SK-N-MC (cell line): ENCODE measurements at regions not wholly inside any gene's neighbourhood (a gene's known extent, or its start where the extent isn't known, plus 50 kb on each side); places are given as distances from the start of the nearest gene placed in this dataset.

Source experiments
- DNase-seq: peaks from one replicate; pipeline ENCODE4 v3.0.0-alpha.2; 2011; ENCODE audit warnings: low read depth, low spot score
- H3K27ac ChIP-seq: fragments of 200-600 bp; sonication (generic); 2 replicates; pipeline ENCODE4 v1.5.1; 2016; ENCODE audit warnings: mixed run types
- H3K36me3 ChIP-seq: fragments of 200-600 bp; sonication (generic); 2 replicates; pipeline ENCODE4 v1.6.1; 2017; ENCODE audit warnings: antibody characterized with exemption, low read length, mixed read lengths; ENCODE audit not compliant: insufficient read depth
- H3K4me3 ChIP-seq: fragments of 200-600 bp; sonication (generic); 2 replicates; pipeline ENCODE4 v1.5.1; 2016
- H3K9ac ChIP-seq: fragments of 200-600 bp; sonication (generic); 2 replicates; pipeline ENCODE4 v1.8.0; 2017; ENCODE audit warnings: mixed run types, mixed read lengths; ENCODE audit not compliant: insufficient read length
- H3K9me3 ChIP-seq: fragments of 200-600 bp; sonication (generic); 2 replicates; pipeline ENCODE4 v1.6.1; 2017; ENCODE audit warnings: low read depth, mild to moderate bottlenecking, antibody characterized with exemption, low read length, moderate library complexity, mixed read lengths
- EZH2 ChIP-seq: fragments of 200-600 bp; sonication (generic); IDR thresholded peaks from one replicate; pipeline ENCODE4 v1.6.1; 2017; ENCODE audit warnings: antibody characterized with exemption
- FOXP2 ChIP-seq: optimal IDR thresholded peaks from 2 replicates; pipeline ENCODE3; 2011; ENCODE audit warnings: mild to moderate bottlenecking, moderate library complexity; ENCODE audit not compliant: insufficient read depth; ENCODE audit errors: extremely low read length, control extremely low read depth
- POLR2AphosphoS5 ChIP-seq: IDR thresholded peaks from 2 replicates; pipeline ENCODE4 v1.6.1; 2012; ENCODE audit warnings: mild to moderate bottlenecking, low read depth, low read length, borderline replicate concordance

DNA sequence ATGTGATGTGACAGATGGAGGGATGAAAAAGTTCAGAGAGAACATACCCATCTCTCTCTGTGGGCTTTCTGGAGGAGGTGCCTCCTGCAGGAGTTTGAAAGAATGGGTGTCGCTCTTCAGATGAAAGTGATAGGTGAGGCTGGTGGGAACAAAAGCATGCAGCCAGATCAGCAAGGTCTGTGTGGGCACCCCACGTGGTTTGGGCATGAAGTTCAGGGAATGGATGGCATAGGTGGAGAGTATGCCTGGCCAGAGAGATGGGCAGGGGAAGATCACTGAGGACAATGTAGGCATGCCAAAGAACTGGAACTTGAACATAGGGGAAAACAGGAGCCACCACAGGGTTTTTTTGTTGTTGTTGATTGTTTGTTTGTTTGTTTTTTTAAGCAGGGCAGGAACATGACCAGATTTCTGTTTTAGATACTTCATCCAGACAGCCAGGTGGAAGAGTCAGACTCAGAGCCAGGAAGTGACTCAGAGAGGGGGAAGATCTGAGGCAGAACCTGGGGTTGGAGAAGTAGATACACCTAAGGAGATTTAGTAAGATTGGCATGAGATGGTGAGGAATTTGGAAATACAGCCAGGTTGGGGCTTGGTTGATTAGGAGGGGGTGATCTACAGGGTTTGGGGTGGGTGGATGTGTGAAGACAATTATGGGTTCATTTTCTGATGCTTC is 64.8 kb upstream of the CLSTN2 start:
- Histone ChIP-seq H3K27ac (no peak overlapping the region), H3K36me3 (no peaks in the 10 kb centered on the region), H3K9me3 (no peaks in the 10 kb centered on the region), H3K9ac (no peak overlapping the region), H3K4me3 (no peak overlapping the region)
- DNase-seq = no peak
- no peak for TF ChIP-seq FOXP2
- TF ChIP-seq POLR2AphosphoS5 = no peak
- TF ChIP-seq EZH2 = no peak

DNA sequence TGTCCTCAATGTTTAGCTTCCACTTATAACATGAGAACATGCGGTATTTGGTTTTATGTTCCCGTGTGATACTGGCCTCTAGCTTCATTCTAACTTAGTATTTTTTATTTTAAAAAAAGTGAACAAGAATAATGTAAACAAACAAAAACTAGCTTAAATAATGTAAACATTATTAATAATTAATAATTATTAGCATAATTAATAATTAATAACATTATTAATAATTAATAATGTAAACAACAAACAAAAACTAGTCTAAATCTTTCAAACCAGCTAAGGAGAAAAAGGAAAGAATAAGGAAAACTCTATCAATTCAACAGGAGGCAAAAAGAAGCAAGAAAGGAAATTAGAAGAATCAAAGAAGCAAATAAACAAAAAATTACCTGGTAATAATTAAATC is 66.2 kb upstream of the CLSTN2 start:
- no peak overlapping the region for H3K27ac ChIP-seq
- H3K36me3 ChIP-seq = no peaks in the 10 kb centered on the region
- no peak overlapping the region for H3K4me3 ChIP-seq
- TF ChIP-seq EZH2 (no peak), FOXP2 (no peak), POLR2AphosphoS5 (no peak)
- H3K9me3 ChIP-seq = no peaks in the 10 kb centered on the region
- DNase-seq = no peak
- H3K9ac ChIP-seq = no peak overlapping the region

DNA sequence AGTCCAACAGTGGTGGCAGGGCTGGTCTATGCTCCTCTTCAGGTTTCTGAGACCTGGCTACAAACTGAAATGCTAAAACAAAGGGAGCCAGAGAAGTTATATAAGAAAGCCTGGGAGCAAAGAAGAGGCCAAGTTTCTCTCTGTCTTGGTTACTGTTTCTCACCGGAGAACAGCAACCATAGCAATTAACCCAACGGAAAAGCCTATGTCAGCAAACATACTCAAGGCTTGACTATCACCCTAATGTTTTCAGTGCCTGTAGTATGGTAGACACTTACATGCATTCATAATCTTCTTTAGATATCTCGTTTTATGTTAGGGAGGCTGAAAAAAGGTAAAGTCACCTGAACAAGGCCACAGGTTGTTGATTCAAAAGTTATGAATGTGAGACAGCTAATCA is 86.3 kb upstream of the CLSTN2 start:
- Histone ChIP-seq H3K4me3 (no peak overlapping the region), H3K36me3 (no peaks in the 10 kb centered on the region), H3K27ac (no peak overlapping the region), H3K9me3 (0 out of 2 replicates have a peak, but pooled peaks cover 6% of the 10 kb centered on the region), H3K9ac (no peak overlapping the region)
- no peak for DNase-seq
- TF ChIP-seq POLR2AphosphoS5 (no peak), EZH2 (no peak), FOXP2 (no peak)

DNA sequence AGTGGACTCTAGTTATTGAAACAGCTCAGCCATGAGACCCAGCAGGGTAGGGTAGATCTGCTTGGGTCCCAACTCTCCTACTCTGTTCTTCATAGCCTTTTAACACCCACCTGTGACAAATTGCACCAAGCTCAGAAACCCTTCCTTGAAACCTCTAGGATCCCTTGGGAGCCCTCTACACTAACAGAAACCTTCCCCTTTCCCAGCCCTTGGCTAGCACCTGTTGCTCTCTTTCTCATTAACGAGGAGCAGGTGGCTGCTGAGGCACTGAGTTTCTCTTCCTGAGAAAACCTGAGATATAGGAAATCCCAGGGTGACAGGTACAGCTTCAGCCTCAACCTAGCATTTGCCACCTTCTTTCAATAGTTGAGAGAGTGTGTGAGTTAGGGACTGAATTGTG is 88.3 kb upstream of the CLSTN2 start:
- H3K27ac ChIP-seq = no peak overlapping the region
- DNase-seq = no peak
- no peak overlapping the region for H3K4me3 ChIP-seq
- H3K9me3 ChIP-seq = 0 out of 2 replicates have a peak, but pooled peaks cover 6% of the 10 kb centered on the region
- TF ChIP-seq POLR2AphosphoS5 = no peak
- no peak for TF ChIP-seq FOXP2
- TF ChIP-seq EZH2 = no peak
- H3K9ac ChIP-seq = no peak overlapping the region
- no peaks in the 10 kb centered on the region for H3K36me3 ChIP-seq

DNA sequence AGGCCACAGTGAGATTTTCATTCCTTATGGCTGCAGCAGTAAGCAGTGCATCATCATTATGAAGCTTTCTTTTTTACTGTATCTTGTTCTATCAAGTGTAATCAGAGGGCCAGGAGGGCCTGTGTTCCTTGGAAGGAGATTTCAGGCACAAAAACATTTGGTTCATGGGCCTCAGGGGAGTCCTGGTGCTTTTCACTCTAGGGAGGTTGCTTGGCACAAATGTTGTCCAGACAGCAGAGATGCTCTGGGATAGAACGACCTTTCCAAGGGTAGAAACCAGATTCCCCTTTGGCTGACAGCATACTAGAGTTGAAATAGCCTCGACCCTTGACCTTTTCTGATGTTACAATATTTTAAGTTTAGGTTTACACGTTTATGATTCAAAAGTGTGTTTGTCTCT is 95.3 kb upstream of the CLSTN2 start:
- H3K27ac ChIP-seq = no peak overlapping the region
- no peak overlapping the region for H3K9ac ChIP-seq
- TF ChIP-seq EZH2 (no peak), FOXP2 (no peak), POLR2AphosphoS5 (no peak)
- DNase-seq = no peak
- no peaks in the 10 kb centered on the region for H3K36me3 ChIP-seq
- H3K4me3 ChIP-seq = no peak overlapping the region
- no peaks in the 10 kb centered on the region for H3K9me3 ChIP-seq

DNA sequence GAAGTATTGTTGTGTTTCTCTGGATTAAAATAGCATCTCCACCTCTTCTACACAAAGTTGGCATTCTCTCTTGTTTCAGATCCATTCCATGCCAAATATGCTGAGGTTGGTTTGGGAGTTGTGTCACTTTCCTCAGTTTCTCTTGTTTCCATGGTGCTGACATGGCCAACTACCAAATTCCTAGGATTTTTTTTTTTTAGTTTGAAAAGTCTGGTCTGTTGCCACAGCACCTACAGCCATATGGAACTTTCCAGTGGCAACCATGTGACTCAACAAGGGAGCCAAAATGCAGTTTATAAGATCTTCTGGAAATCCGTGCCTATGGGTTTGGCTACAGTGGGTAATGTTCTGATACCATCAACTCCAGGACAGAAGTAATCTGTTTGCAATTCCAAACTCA is 96.0 kb upstream of the CLSTN2 start:
- no peaks in the 10 kb centered on the region for H3K9me3 ChIP-seq
- no peak for TF ChIP-seq POLR2AphosphoS5
- TF ChIP-seq EZH2 = no peak
- TF ChIP-seq FOXP2 = no peak
- H3K4me3 ChIP-seq = no peak overlapping the region

DNA sequence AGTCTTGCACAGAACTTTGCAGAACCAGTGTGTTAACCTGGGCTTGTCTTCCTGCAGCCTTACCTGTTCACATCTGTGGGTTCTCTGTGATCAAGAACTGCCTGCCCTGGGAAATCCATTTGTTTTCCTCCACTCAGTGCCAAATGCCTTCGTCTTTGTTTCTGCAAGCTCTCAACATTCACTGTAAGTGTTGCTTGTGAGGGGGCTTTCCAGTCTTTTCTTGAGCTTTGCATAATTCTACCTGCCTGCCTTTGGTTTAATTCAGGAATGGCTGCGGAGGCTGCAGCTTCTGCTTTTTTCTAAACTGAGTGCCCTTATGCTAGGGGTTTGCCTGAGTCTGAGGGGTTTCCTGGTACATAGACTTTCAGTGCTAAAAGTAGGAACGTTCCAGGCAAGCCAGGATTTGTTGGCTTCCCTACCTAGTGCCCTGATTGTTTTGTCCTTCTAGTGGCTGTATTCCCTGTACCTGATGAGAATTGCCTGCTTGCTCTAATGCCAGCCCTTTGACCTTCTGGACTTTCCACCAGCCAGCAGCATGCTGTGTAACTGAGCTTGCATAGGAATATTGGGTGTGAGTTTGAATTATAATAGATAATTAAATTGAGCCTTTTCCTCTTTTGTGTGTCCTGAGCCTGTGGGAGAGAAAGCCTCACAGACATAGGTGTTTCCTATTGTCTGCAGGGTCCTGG is 96.6 kb upstream of the CLSTN2 start:
- Histone ChIP-seq H3K27ac (no peak overlapping the region), H3K9me3 (no peaks in the 10 kb centered on the region), H3K4me3 (no peak overlapping the region), H3K36me3 (no peaks in the 10 kb centered on the region), H3K9ac (no peak overlapping the region)
- DNase-seq = no peak
- TF ChIP-seq EZH2 = no peak
- no peak for TF ChIP-seq FOXP2
- no peak for TF ChIP-seq POLR2AphosphoS5

More for the DNA sequence above, 96.0 kb upstream of the CLSTN2 start:
- no peak overlapping the region for H3K27ac ChIP-seq
- no peak overlapping the region for H3K9ac ChIP-seq
- DNase-seq = no peak
- no peaks in the 10 kb centered on the region for H3K36me3 ChIP-seq

DNA sequence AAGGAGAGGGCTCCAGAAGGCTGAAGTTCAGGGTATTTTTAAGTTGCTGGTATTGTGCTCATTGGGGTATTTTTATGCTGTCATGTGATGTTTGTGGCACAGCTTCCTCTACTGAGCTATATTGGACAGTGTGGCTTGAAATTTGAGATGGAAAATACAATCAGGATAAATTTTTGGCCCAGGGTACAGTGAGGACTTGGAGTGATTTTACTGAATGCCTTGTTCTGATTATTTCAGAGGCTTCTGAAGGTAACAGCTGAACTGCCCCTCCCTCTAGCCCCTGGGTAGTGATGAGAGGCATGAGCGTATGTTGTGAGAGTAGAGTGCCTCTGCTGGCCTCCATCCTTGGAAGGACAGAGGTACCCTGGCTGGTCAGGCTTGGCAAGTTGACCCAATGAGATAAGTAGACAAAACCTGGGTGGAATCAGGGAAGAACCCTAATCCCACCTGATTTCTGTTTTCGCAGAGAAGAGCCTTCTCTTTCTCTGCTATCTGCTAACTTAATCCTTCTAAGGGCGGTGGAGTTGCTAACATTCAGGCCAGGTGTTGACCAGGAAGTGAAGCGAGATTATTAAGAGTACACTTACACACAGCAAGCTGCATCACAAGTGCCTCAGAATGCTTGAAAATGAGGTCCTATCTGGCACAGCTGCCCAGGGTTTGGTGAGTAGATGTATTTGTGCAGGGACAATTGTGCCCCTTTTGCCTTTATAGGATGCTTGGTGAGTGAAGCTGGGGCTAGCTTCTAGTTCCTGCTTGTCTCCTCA is 98.1 kb upstream of the CLSTN2 start:
- DNase-seq = no peak
- H3K36me3 ChIP-seq = no peaks in the 10 kb centered on the region
- no peak overlapping the region for H3K9ac ChIP-seq
- H3K9me3 ChIP-seq = no peaks in the 10 kb centered on the region
- H3K4me3 ChIP-seq = no peak overlapping the region
- TF ChIP-seq POLR2AphosphoS5 (no peak), FOXP2 (no peak)
- no peak overlapping the region for H3K27ac ChIP-seq
